ENCODE measurements at regions not wholly inside any gene's neighbourhood (a gene's known extent, or its start where the extent isn't known, plus 50 kb on each side); places are given as distances from the start of the nearest gene placed in this dataset.

DNA sequence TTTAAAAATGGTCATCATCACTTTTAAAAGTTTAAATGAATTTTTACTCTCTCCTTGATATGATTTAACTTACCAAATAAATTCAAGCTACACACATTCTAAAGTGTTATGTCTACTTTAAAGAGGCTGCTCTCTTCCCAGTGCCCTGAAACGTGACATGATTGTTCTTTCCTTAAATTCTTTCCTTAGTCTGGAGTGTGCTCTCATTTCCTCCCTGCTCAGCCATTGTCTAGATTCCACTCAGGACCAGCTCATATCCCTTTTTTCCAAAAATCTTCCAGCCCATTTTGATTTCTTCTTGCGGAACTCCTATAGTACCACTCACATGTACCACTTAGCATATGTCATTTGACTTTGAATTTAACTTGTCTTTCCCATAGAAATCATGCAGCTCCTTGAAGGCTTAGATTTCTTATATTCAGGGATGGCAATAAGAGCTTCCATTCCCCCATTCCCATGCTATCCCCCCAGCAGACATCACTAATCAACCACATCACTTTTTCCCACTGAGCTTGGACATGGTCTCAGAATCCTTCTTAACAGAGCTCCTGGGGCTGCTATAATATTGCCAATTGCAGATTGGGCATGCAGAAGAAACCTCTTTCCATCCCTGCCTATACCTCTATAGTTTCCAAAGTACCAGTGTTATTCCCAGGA, 54.7 kb upstream of the ITPKB start:
- no peak for DNase-seq (ENCODE audit: low read depth)
- no peak overlapping the region for H3K4me3 ChIP-seq (ENCODE audit: low read length)
- TF ChIP-seq, protein P1, sequence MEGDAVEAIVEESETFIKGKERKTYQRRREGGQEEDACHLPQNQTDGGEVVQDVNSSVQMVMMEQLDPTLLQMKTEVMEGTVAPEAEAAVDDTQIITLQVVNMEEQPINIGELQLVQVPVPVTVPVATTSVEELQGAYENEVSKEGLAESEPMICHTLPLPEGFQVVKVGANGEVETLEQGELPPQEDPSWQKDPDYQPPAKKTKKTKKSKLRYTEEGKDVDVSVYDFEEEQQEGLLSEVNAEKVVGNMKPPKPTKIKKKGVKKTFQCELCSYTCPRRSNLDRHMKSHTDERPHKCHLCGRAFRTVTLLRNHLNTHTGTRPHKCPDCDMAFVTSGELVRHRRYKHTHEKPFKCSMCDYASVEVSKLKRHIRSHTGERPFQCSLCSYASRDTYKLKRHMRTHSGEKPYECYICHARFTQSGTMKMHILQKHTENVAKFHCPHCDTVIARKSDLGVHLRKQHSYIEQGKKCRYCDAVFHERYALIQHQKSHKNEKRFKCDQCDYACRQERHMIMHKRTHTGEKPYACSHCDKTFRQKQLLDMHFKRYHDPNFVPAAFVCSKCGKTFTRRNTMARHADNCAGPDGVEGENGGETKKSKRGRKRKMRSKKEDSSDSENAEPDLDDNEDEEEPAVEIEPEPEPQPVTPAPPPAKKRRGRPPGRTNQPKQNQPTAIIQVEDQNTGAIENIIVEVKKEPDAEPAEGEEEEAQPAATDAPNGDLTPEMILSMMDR (IDR thresholded peaks at IDR 0.05; ENCODE audit: insufficient read depth, low read depth, low read length, missing control alignments) = no peak

- TF ChIP-seq, protein P1 (IDR thresholded peaks at IDR 0.05; ENCODE audit: insufficient read depth, low read depth, low read length, missing control alignments) = no peak
- H3K4me3 ChIP-seq (ENCODE audit: low read length) = no peak overlapping the region
- DNase-seq (ENCODE audit: low read depth) = no peak
Observed at GRCh38 chr1:226792368-226792767, 53.3 kb upstream of the ITPKB start.

DNA sequence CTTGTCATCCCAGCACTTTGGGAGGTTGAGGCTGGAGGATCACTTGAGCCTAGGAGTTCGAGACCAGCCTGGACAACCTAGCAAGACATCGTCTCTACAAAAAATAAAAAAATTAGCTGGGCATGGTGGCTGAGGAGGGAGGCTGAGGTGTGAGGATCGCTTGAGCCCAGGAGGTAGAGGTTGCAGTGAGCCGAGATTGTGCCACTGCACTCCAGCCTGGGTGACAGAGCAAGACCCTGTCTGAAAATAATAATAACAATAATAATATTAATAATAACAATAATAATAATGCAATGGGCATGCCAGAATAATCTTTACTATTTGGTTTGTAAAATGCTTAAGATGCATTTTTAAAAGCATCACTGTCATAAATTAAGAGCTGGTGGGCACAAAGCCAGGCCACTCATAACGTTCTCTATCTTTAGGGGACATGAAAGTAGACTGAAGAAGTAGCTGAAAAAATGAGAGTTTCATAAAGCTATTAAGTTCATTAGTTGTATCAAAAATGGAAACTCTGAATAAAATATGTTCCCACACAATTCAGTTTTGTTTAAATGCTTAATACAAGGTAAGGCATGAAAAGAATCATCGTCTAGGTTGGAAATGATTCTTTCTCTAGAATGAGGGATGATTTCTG, 51.6 kb upstream of the ITPKB start:
- no peak overlapping the region for H3K4me3 ChIP-seq (ENCODE audit: low read length)
- no peak for DNase-seq (ENCODE audit: low read depth)
- TF ChIP-seq, protein P1 (IDR thresholded peaks at IDR 0.05; ENCODE audit: insufficient read depth, low read depth, low read length, missing control alignments) = no peak

DNA sequence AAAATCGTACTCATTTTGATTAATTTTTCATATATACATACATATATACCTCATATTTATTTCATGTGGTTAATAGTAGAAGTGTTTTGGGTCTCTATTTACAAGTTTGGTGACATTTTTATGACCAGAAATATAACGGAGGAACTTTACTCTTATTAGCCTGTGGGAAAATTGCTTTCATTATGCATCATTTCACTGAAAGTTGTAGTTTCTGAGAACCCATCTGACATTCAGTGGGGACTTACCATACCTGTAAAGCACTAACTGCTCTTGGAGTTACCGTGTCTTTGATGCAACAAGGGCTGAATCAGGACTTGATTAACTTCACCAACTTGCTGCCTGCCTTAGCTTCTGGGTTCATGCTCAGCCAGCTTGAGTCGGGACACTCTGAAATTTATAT, 49.9 kb upstream of the ITPKB start:
- DNase-seq (ENCODE audit: low read depth) = no peak
- no peak overlapping the region for H3K4me3 ChIP-seq (ENCODE audit: low read length)
- TF ChIP-seq, protein P1 (IDR thresholded peaks at IDR 0.05; ENCODE audit: insufficient read depth, low read depth, low read length, missing control alignments) = no peak

All from epithelial cell of esophagus (primary cell).